Kidney (tissue), 13 donors: ENCODE measurements at regions not wholly inside any gene's neighbourhood (a gene's known extent, or its start where the extent isn't known, plus 50 kb on each side); places are given as distances from the start of the nearest gene placed in this dataset.
A peak's percentile ranks its signal among the peaks of the same experiment; 100 is the strongest.

Source experiments
- DNase-seq, 5 donors: peaks; one replicate each; pipeline ENCODE4 v3.0.0-alpha.2; 2013 to 2020
- FAIRE-seq: peaks from 2 replicates; lab custom pipeline; 2012; peaks lifted over from hg19 to GRCh38; lab: Jason Lieb, UNC
- H3K27ac ChIP-seq, 2 donors: one replicate each; pipeline ENCODE4 v1.7.0; 2013; ENCODE audit warnings: low read depth in 2 of 2, low read length in 2 of 2, inconsistent platforms in 1 of 2
- H3K27me3 ChIP-seq: one replicate; pipeline ENCODE4 v1.7.1; 2013; ENCODE audit warnings: low read length, inconsistent platforms; ENCODE audit not compliant: control insufficient read depth, insufficient read depth
- H3K36me3 ChIP-seq, 3 donors: one replicate each; pipeline versions ENCODE4 v1.7.0 to v1.7.1; 2013; ENCODE audit warnings: low read length in 3 of 3, control low read depth in 1 of 3, inconsistent platforms in 1 of 3; ENCODE audit not compliant: insufficient read depth in 3 of 3, control insufficient read depth in 2 of 3
- H3K4me1 ChIP-seq, 3 donors: one replicate each; pipeline versions ENCODE4 v1.7.0 to v1.7.1; 2013; ENCODE audit warnings: low read length in 3 of 3, inconsistent platforms in 1 of 3, low read depth in 1 of 3; ENCODE audit not compliant: control insufficient read depth in 2 of 3, insufficient read depth in 2 of 3
- H3K4me3 ChIP-seq, 3 donors: one replicate each; pipeline versions ENCODE4 v1.7.0 to v1.8.1; 2013; ENCODE audit warnings: low read length in 3 of 3, control low read depth in 1 of 3, inconsistent platforms in 1 of 3
- H3K9ac ChIP-seq, 3 donors: one replicate each; pipeline versions ENCODE4 v1.7.0 to v1.7.1; 2013; ENCODE audit warnings: low read length in 3 of 3, control low read depth in 1 of 3, inconsistent platforms in 1 of 3
- H3K9me3 ChIP-seq, 3 donors: one replicate each; pipeline versions ENCODE4 v1.7.0 to v1.7.1; 2013; ENCODE audit warnings: low read length in 3 of 3, control low read depth in 1 of 3, inconsistent platforms in 1 of 3; ENCODE audit not compliant: control insufficient read depth in 2 of 3, insufficient read depth in 1 of 3
- CTCF ChIP-seq: IDR thresholded peaks from 3 replicates; pipeline ENCODE4 v1.5.1; 2012; ENCODE audit warnings: mild to moderate bottlenecking, moderate library complexity, borderline replicate concordance; ENCODE audit not compliant: insufficient read depth; ENCODE audit errors: extremely low read depth
- intact Hi-C: fragments of 100-400 bp; cut with DNase I; formaldehyde crosslinking; loops from one replicate; pipeline ENCODE4 v1.11.1; 2022
- donor health status: control.
- donor health status: control.
- donor health status: control.
- donor health status: control.
- donor health status: control.
- donor health status: DM: yes; HTN: yes; CAD: no.
- donor health status: Normal renal cell carcinoma (clear cell type).

GRCh38 chr1:223003549-223003948, 139.5 kb downstream of the TLR5 start:
- FAIRE-seq (no peak), DNase-seq (no peak)
- H3K4me3 ChIP-seq: no peak overlapping the region
- no peak overlapping the region for H3K27ac ChIP-seq
- no peak overlapping the region for H3K9ac ChIP-seq
- no peaks in the 10 kb centered on the region for H3K9me3 ChIP-seq
- intact Hi-C loops: no loop called here
- no peaks in the 10 kb centered on the region for H3K27me3 ChIP-seq
- peaks cover 11 to 20% (median 17%) of the 10 kb centered on the region in 3 donors for H3K36me3 ChIP-seq
- H3K4me1 ChIP-seq: peaks cover 8 to 9% (median 8%) of the 10 kb centered on the region in 3 donors
- TF ChIP-seq CTCF: no peak

DNA sequence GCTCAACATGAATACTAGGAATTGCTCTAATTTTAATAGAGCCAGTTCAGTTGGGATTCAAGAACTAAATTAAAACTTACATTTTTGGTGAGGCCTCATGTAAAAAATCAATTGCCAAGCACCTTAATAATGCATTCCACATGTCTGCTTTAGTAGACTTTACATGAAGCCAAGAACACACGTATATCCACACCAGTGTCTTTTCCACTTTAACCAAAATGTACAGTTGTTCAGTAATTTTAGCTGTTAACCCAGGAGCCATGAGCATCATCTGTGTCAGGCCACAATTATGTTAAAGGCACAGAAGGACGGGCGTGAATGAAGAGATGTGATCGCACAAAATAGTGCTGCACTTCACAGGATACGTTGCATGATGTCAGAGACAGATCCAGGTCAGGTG, 136.7 kb downstream of the TLR5 start:
- Histone ChIP-seq H3K4me3 (no peak overlapping the region), H3K36me3 (peaks cover 11 to 20% (median 17%) of the 10 kb centered on the region in 3 donors), H3K9ac (no peak overlapping the region), H3K4me1 (peaks cover 8 to 13% (median 9%) of the 10 kb centered on the region in 3 donors), H3K9me3 (no peaks in the 10 kb centered on the region), H3K27ac (no peak overlapping the region), H3K27me3 (no peaks in the 10 kb centered on the region)
- TF ChIP-seq CTCF: no peak
- no peak for FAIRE-seq
- intact Hi-C loops: no loop called here
- DNase-seq: no peak

GRCh38 chr1:223006917-223007648, 136.0 kb downstream of the TLR5 start:
- Histone ChIP-seq H3K27me3 (no peaks in the 10 kb centered on the region), H3K27ac (peak overlapping the region; percentile 29 to 39), H3K4me3 (peak overlapping the region in 2 of 3 donors; percentile 21 to 38), H3K9ac (peak overlapping the region in 1 of 3 donors; percentile 0), H3K9me3 (no peaks in the 10 kb centered on the region), H3K36me3 (peaks cover 11 to 20% (median 17%) of the 10 kb centered on the region in 3 donors), H3K4me1 (peaks cover 8 to 13% (median 9%) of the 10 kb centered on the region in 3 donors)
- peak; percentile 77 for FAIRE-seq
- peak in 4 of 5 donors; percentile 62 to 87 (median 69) for DNase-seq
- intact Hi-C loops: no loop called here
- no peak for TF ChIP-seq CTCF
